Nephron progenitor cell (in vitro differentiated cells): ENCODE measurements at regions not wholly inside any gene's neighbourhood (a gene's known extent, or its start where the extent isn't known, plus 50 kb on each side); places are given as distances from the start of the nearest gene placed in this dataset.
A peak's percentile ranks its signal among the peaks of the same experiment; 100 is the strongest.

Source experiments
- DNase-seq: peaks from one replicate; pipeline ENCODE4 v3.0.0; 2021
- H3K27ac Mint-ChIP-seq: 2 replicates; pipeline ENCODE4 v1.8.0; 2021; ENCODE audit warnings: mild to moderate bottlenecking, moderate library complexity, mixed read lengths
- H3K27me3 Mint-ChIP-seq: 2 replicates; pipeline ENCODE4 v1.8.0; 2021; ENCODE audit warnings: mild to moderate bottlenecking, low read depth, mixed read lengths; ENCODE audit not compliant: poor library complexity
- H3K36me3 Mint-ChIP-seq: 2 replicates; pipeline ENCODE4 v1.8.0; 2021; ENCODE audit warnings: low read depth, mixed read lengths
- H3K4me1 Mint-ChIP-seq: 2 replicates; pipeline ENCODE4 v1.8.0; 2021; ENCODE audit warnings: mixed read lengths
- H3K4me3 Mint-ChIP-seq: 2 replicates; pipeline ENCODE4 v1.8.0; 2021; ENCODE audit warnings: mild to moderate bottlenecking, moderate library complexity, mixed read lengths
- H3K9me3 Mint-ChIP-seq: 2 replicates; pipeline ENCODE4 v1.8.0; 2021; ENCODE audit warnings: mild to moderate bottlenecking, moderate library complexity, mixed read lengths
- TF ChIP-seq, protein P1 (sequence below): fragments of 200-600 bp; sonication (generic); IDR thresholded peaks from 2 replicates; pipeline ENCODE4 v1.5.0; 2021; ENCODE audit warnings: antibody characterized with exemption

GRCh38 chr18:65365245-65365980 is 385.4 kb upstream of the CDH7 start:
- no peak for DNase-seq
- Mint-ChIP-seq H3K27me3 (peaks cover 4% of the 10 kb centered on the region), H3K4me1 (peaks cover 27% of the 10 kb centered on the region), H3K9me3 (no peaks in the 10 kb centered on the region), H3K4me3 (no peak overlapping the region), H3K27ac (peak overlapping the region; percentile 27), H3K36me3 (no peaks in the 10 kb centered on the region)
- TF ChIP-seq, protein P1, sequence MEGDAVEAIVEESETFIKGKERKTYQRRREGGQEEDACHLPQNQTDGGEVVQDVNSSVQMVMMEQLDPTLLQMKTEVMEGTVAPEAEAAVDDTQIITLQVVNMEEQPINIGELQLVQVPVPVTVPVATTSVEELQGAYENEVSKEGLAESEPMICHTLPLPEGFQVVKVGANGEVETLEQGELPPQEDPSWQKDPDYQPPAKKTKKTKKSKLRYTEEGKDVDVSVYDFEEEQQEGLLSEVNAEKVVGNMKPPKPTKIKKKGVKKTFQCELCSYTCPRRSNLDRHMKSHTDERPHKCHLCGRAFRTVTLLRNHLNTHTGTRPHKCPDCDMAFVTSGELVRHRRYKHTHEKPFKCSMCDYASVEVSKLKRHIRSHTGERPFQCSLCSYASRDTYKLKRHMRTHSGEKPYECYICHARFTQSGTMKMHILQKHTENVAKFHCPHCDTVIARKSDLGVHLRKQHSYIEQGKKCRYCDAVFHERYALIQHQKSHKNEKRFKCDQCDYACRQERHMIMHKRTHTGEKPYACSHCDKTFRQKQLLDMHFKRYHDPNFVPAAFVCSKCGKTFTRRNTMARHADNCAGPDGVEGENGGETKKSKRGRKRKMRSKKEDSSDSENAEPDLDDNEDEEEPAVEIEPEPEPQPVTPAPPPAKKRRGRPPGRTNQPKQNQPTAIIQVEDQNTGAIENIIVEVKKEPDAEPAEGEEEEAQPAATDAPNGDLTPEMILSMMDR = no peak

GRCh38 chr18:65363911-65364632 is 386.7 kb upstream of the CDH7 start:
- Mint-ChIP-seq H3K27ac (no peak overlapping the region), H3K4me1 (peaks cover 27% of the 10 kb centered on the region), H3K27me3 (peaks cover 2% of the 10 kb centered on the region), H3K36me3 (no peaks in the 10 kb centered on the region), H3K4me3 (no peak overlapping the region), H3K9me3 (no peaks in the 10 kb centered on the region)
- TF ChIP-seq, protein P1 = no peak
- DNase-seq = no peak

DNA sequence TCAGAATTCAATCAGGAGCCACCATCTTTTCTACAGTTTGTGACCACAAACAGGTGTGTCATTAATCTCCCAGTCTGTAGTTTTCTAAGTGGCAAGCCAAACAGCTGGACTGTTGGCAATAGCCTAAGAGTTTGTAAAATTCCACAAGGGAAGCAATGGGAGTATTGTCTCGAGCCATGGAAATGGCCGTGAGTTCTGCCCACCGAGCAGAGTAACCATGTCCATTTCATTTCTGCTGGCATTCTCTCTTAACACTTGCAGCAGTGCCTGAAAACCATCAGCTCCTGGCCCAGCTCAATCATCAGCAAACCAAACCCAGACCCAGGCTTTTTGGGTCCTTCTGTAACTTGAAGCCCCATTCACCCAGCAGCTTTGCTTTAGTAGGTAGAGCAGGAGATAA is 387.8 kb upstream of the CDH7 start:
- Mint-ChIP-seq H3K27ac (no peak overlapping the region), H3K4me1 (peaks cover 37% of the 10 kb centered on the region), H3K27me3 (no peaks in the 10 kb centered on the region), H3K4me3 (no peak overlapping the region), H3K9me3 (no peaks in the 10 kb centered on the region), H3K36me3 (no peaks in the 10 kb centered on the region)
- TF ChIP-seq, protein P1 = no peak
- no peak for DNase-seq

- H3K27ac Mint-ChIP-seq = no peak overlapping the region
Measured at GRCh38 chr18:65359479-65359878, 391.3 kb upstream of the CDH7 start.

DNA sequence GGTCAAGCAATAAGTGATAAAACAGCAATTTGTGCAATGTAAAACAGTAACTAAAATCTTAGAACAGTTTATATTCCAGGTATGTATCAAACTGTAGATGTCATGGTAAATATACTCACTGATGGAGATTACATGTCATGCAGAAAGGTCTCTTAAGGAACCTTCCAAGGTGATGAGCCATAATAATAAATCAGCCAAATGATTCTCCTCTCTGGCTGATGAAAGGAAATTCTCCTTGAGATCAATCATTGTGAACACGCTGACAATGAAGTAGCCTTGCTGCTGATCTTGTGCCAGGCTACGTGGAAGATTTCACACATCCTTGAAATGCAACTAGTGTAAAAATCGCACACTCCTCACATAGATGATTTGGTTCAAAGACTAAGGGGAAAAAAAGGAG is 392.5 kb upstream of the CDH7 start:
- H3K9me3 Mint-ChIP-seq = no peaks in the 10 kb centered on the region
- peaks cover 11% of the 10 kb centered on the region for H3K4me1 Mint-ChIP-seq
- H3K36me3 Mint-ChIP-seq = no peaks in the 10 kb centered on the region
- H3K27me3 Mint-ChIP-seq = no peaks in the 10 kb centered on the region
- H3K4me3 Mint-ChIP-seq = no peak overlapping the region
- DNase-seq = no peak
- TF ChIP-seq, protein P1 = no peak
- H3K27ac Mint-ChIP-seq = peak overlapping the region; percentile 51

More at GRCh38 chr18:65359479-65359878, 391.3 kb upstream of the CDH7 start:
- no peak for DNase-seq
- Mint-ChIP-seq H3K4me1 (peaks cover 22% of the 10 kb centered on the region), H3K4me3 (no peak overlapping the region), H3K9me3 (no peaks in the 10 kb centered on the region), H3K36me3 (no peaks in the 10 kb centered on the region), H3K27me3 (no peaks in the 10 kb centered on the region)
- TF ChIP-seq, protein P1 = no peak
